IMR-90 (cell line): ENCODE measurements at regions not wholly inside any gene's neighbourhood (a gene's known extent, or its start where the extent isn't known, plus 50 kb on each side); places are given as distances from the start of the nearest gene placed in this dataset.
A peak's percentile ranks its signal among the peaks of the same experiment; 100 is the strongest.

Source experiments
- ATAC-seq: fragments of 200-7000 bp; cut with Tn5 transposase; 2 replicates; pipeline ENCODE4 v1.9.1; 2020; ENCODE audit warnings: low read depth, mild to moderate bottlenecking, moderate library complexity
- BruUV-seq: library from RNA; stranded (reverse); fragments of 400-500 nt; replicated peaks from 2 replicates; lab custom pipeline; 2021; lab: Mats Ljungman, UMichigan
- CTCF ChIA-PET: fragments of 300-600 bp; formaldehyde crosslinking; extraction: SDS; loops from one replicate; lab custom pipeline; 2021; ENCODE audit warnings: antibody characterized with exemption; lab: Yijun Ruan, JAX
- POLR2A ChIA-PET: fragments of 300-600 bp; sonication (Branson Sonifier 250); formaldehyde crosslinking; loops from one replicate; lab custom pipeline; 2022; ENCODE audit warnings: antibody characterized with exemption; ENCODE audit not compliant: unreplicated experiment; lab: Charles Lee
- DNase-seq: peaks from one replicate; pipeline ENCODE4 v3.0.0; 2013
- H2AFZ ChIP-seq: replicated peaks from 2 replicates; pipeline ENCODE3; 2013; ENCODE audit warnings: low read length, mild to moderate bottlenecking; ENCODE audit not compliant: poor library complexity
- H2AK5ac ChIP-seq: 2 replicates; pipeline ENCODE4 v1.6.1; 2013; ENCODE audit warnings: low read depth, low read length, inconsistent platforms
- H2AK9ac ChIP-seq: replicated peaks from 2 replicates; pipeline ENCODE3; 2013; ENCODE audit warnings: mild to moderate bottlenecking, low read depth, low read length, moderate library complexity; ENCODE audit not compliant: poor library complexity
- H2BK120ac ChIP-seq: 2 replicates; pipeline ENCODE4 v1.6.1; 2013; ENCODE audit warnings: low read depth, low read length, inconsistent platforms
- H2BK15ac ChIP-seq: 3 replicates; pipeline ENCODE4 v1.6.1; 2013; ENCODE audit warnings: low read depth, low read length, inconsistent platforms
- H2BK20ac ChIP-seq: 2 replicates; pipeline ENCODE4 v1.6.1; 2013; ENCODE audit warnings: low read depth, mild to moderate bottlenecking, inconsistent platforms, low read length, moderate library complexity
- H2BK5ac ChIP-seq: 2 replicates; pipeline ENCODE4 v1.6.1; 2013; ENCODE audit warnings: mild to moderate bottlenecking, low read depth, low read length, inconsistent platforms; ENCODE audit not compliant: poor library complexity, severe bottlenecking
- H3K14ac ChIP-seq: replicated peaks from 2 replicates; pipeline ENCODE4 v1.6.1; 2013; ENCODE audit warnings: low read depth, low read length, inconsistent platforms
- H3K18ac ChIP-seq: 2 replicates; pipeline ENCODE4 v1.6.1; 2013; ENCODE audit warnings: low read depth, low read length, control low read depth
- H3K23ac ChIP-seq: 2 replicates; pipeline ENCODE4 v1.6.1; 2013; ENCODE audit warnings: low read depth, low read length, inconsistent platforms
- H3K27ac ChIP-seq: 2 replicates; pipeline ENCODE4 v1.5.1; 2013; ENCODE audit warnings: mild to moderate bottlenecking, control low read depth, low read length; ENCODE audit not compliant: insufficient read depth
- H3K27me3 ChIP-seq: 2 replicates; pipeline ENCODE4 v1.6.1; 2013; ENCODE audit warnings: low read length; ENCODE audit not compliant: control insufficient read depth, insufficient read depth
- H3K36me3 ChIP-seq: 2 replicates; pipeline ENCODE4 v1.6.1; 2013; ENCODE audit warnings: low read length, mixed read lengths; ENCODE audit not compliant: control insufficient read depth, insufficient read depth
- H3K4ac ChIP-seq: 2 replicates; pipeline ENCODE4 v1.6.1; 2013; ENCODE audit warnings: low read depth, low read length, inconsistent platforms
- H3K4me1 ChIP-seq: 2 replicates; pipeline ENCODE4 v1.6.1; 2013; ENCODE audit warnings: low read length, mixed read lengths; ENCODE audit not compliant: control insufficient read depth, insufficient read depth
- H3K4me2 ChIP-seq: 2 replicates; pipeline ENCODE4 v1.6.1; 2013; ENCODE audit warnings: low read depth, mild to moderate bottlenecking, control low read depth, low read length, moderate library complexity
- H3K4me3 ChIP-seq: 2 replicates; pipeline ENCODE4 v1.5.1; 2013; ENCODE audit warnings: low read depth, mild to moderate bottlenecking, control low read depth, low read length, moderate library complexity; ENCODE audit not compliant: insufficient read depth
- H3K56ac ChIP-seq: 2 replicates; pipeline ENCODE4 v1.6.1; 2013; ENCODE audit warnings: low read length, inconsistent platforms; ENCODE audit not compliant: insufficient read depth; ENCODE audit errors: extremely low read depth
- H3K79me1 ChIP-seq, 2 experiments: 2 replicates each; pipeline ENCODE4 v1.6.1; 2013; ENCODE audit warnings: low read length in 2 of 2, inconsistent platforms in 1 of 2, low read depth in 1 of 2
- H3K9ac ChIP-seq: 2 replicates; pipeline ENCODE4 v1.6.1; 2013; ENCODE audit warnings: low read depth, low read length, control low read depth
- H3K9me1 ChIP-seq: 2 replicates; pipeline ENCODE4 v1.6.1; 2013; ENCODE audit warnings: low read length, inconsistent platforms; ENCODE audit not compliant: insufficient read depth
- H3K9me3 ChIP-seq: 2 replicates; pipeline ENCODE4 v1.6.1; 2013; ENCODE audit warnings: low read length; ENCODE audit not compliant: control insufficient read depth, insufficient read depth
- H4K20me1 ChIP-seq: 2 replicates; pipeline ENCODE4 v1.6.1; 2013; ENCODE audit warnings: low read length, inconsistent platforms; ENCODE audit not compliant: insufficient read depth
- H4K5ac ChIP-seq: 2 replicates; pipeline ENCODE4 v1.6.1; 2013; ENCODE audit warnings: mild to moderate bottlenecking, low read depth, low read length, control low read depth
- H4K8ac ChIP-seq, 2 experiments: 2 replicates each; pipeline ENCODE4 v1.6.1; 2013; ENCODE audit warnings: low read depth in 2 of 2, low read length in 2 of 2, control low read depth in 1 of 2, inconsistent platforms in 1 of 2
- H4K91ac ChIP-seq: 2 replicates; pipeline ENCODE4 v1.6.1; 2013; ENCODE audit warnings: low read depth, low read length, inconsistent platforms; ENCODE audit not compliant: insufficient read depth
- BHLHE40 ChIP-seq: fragments of 150-350 bp; IDR thresholded peaks from 2 replicates; pipeline ENCODE4 v1.6.1; 2016; ENCODE audit warnings: mild to moderate bottlenecking, low read depth, low read length
- CHD1 ChIP-seq: IDR thresholded peaks from 2 replicates; pipeline ENCODE4 v1.6.1; 2012; ENCODE audit warnings: low read depth, low read length, improper control_type of control experiment
- ELK1 ChIP-seq: fragments of 150-350 bp; IDR thresholded peaks from 2 replicates; pipeline ENCODE4 v1.6.1; 2016; ENCODE audit warnings: low read depth, mild to moderate bottlenecking, low read length, moderate library complexity, borderline replicate concordance
- NFE2L2 ChIP-seq: fragments of 150-350 bp; IDR thresholded peaks from 2 replicates; pipeline ENCODE4 v1.6.1; 2016; ENCODE audit warnings: low read depth, mild to moderate bottlenecking, low read length
- POLR2A ChIP-seq: IDR thresholded peaks from 2 replicates; pipeline ENCODE4 v1.6.1; 2012; ENCODE audit warnings: mild to moderate bottlenecking, low read depth, low read length
- RAD21 ChIP-seq: IDR thresholded peaks from 2 replicates; pipeline ENCODE4 v1.6.1; 2012; ENCODE audit warnings: low read length, improper control_type of control experiment
- RFX5 ChIP-seq: IDR thresholded peaks from 2 replicates; pipeline ENCODE4 v1.8.0; 2012; ENCODE audit warnings: low read depth, mild to moderate bottlenecking, low read length, moderate library complexity
- SMC3 ChIP-seq: fragments of 150-350 bp; IDR thresholded peaks from 2 replicates; pipeline ENCODE4 v1.6.1; 2016; ENCODE audit warnings: low read depth, mild to moderate bottlenecking, antibody characterized with exemption, low read length, moderate library complexity
- WGBS, 2 experiments: methylation state at CpG; one replicate each; pipeline versions ENCODE4 v1.1.5 to v1.1.7; 2013; ENCODE audit warnings: missing lambda C conversion rate in 2 of 2; ENCODE audit not compliant: insufficient read length in 1 of 2; ENCODE audit errors: extremely low coverage in 2 of 2; 5-methylcytosine and 5-hydroxymethylcytosine counted together
- dilution Hi-C: fragments of 300-500 bp; cut with HindIII; formaldehyde crosslinking; loops from one replicate; pipeline ENCODE4 v1.14.3; 2018; ENCODE audit warnings: low sequenced_read_pairs; ENCODE audit not compliant: unreplicated experiment
- in situ Hi-C: fragments of 300-500 bp; cut with MboI; formaldehyde crosslinking; loops from 3 replicates; pipeline ENCODE4 v1.14.3; 2019; ENCODE audit warnings: low sequenced_read_pairs, inconsistent platforms, mixed read lengths
- intact Hi-C: fragments of 100-400 bp; cut with micrococcal nuclease; formaldehyde crosslinking; loops from 2 replicates; pipeline ENCODE4 v1.10.0; 2022

- intact Hi-C loops (loop anchor here (10.0 kb wide), 2 partner anchors 783 to 1447 kb away; partner anchors contain the start of gene FLRT2), in situ Hi-C loops (no loop called here), dilution Hi-C loops (no loop called here)
- Histone ChIP-seq H3K79me1 (no peaks in the 10 kb centered on the region), H4K91ac (no peak overlapping the region), H3K14ac (no peak overlapping the region), H2AFZ (no peak overlapping the region), H3K27me3 (no peaks in the 10 kb centered on the region), H4K5ac (peak overlapping the region; percentile 75; the same call in 1 of the 2 replicates), H4K8ac (no peak overlapping the region), H3K36me3 (no peaks in the 10 kb centered on the region), H3K18ac (peak overlapping the region; percentile 89; the same call in 1 of the 2 replicates), H3K4me2 (peak overlapping the region; percentile 31; the same call in 1 of the 2 replicates), H2BK20ac (no peak overlapping the region), H2AK9ac (no peak overlapping the region), H4K20me1 (no peaks in the 10 kb centered on the region), H3K9me1 (no peaks in the 10 kb centered on the region), H3K9ac (no peak overlapping the region), H2BK120ac (no peak overlapping the region), H2BK5ac (no peak overlapping the region), H3K56ac (no peak overlapping the region), H3K4me3 (no peak overlapping the region), H3K4ac (no peak overlapping the region), H3K9me3 (no peaks in the 10 kb centered on the region), H3K23ac (no peak overlapping the region), H2AK5ac (no peak overlapping the region), H2BK15ac (no peak overlapping the region), H3K4me1 (peaks cover 2% of the 10 kb centered on the region; the same call in 1 of the 2 replicates), H3K27ac (peak overlapping the region; percentile 91; the same call in 1 of the 2 replicates)
- peak; percentile 84 for ATAC-seq
- POLR2A ChIA-PET = no interaction called here
- CTCF ChIA-PET = no interaction called here
- WGBS, 2 experiments = no CpG with 5 or more reads among the region's 8 CpGs
- BruUV-seq = no TSS peak
- TF ChIP-seq CHD1 (no peak), RAD21 (no peak), POLR2A (no peak), BHLHE40 (no peak), SMC3 (no peak), ELK1 (no peak), NFE2L2 (no peak), RFX5 (no peak)
- DNase-seq = peak; percentile 77
These were observed 1441.9 kb upstream of the FLRT2 start for GRCh38 chr14:84087986-84088531.
